ENCODE measurements at regions not wholly inside any gene's neighbourhood (a gene's known extent, or its start where the extent isn't known, plus 50 kb on each side); places are given as distances from the start of the nearest gene placed in this dataset.

GRCh38 chr6:21450149-21450548, 143.4 kb upstream of the SOX4 start:
- TF ChIP-seq POLR2AphosphoS5 (IDR thresholded peaks at IDR 0.05), result no peak
- TF ChIP-seq, protein P1, sequence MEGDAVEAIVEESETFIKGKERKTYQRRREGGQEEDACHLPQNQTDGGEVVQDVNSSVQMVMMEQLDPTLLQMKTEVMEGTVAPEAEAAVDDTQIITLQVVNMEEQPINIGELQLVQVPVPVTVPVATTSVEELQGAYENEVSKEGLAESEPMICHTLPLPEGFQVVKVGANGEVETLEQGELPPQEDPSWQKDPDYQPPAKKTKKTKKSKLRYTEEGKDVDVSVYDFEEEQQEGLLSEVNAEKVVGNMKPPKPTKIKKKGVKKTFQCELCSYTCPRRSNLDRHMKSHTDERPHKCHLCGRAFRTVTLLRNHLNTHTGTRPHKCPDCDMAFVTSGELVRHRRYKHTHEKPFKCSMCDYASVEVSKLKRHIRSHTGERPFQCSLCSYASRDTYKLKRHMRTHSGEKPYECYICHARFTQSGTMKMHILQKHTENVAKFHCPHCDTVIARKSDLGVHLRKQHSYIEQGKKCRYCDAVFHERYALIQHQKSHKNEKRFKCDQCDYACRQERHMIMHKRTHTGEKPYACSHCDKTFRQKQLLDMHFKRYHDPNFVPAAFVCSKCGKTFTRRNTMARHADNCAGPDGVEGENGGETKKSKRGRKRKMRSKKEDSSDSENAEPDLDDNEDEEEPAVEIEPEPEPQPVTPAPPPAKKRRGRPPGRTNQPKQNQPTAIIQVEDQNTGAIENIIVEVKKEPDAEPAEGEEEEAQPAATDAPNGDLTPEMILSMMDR (IDR thresholded peaks at IDR 0.05), result no peak
